GM20431 (cell line): ENCODE measurements at regions not wholly inside any gene's neighbourhood (a gene's known extent, or its start where the extent isn't known, plus 50 kb on each side); places are given as distances from the start of the nearest gene placed in this dataset.

Experiments
- in situ Hi-C: fragments of 300-500 bp; cut with MseI, MboI; formaldehyde crosslinking; loops from one replicate; pipeline ENCODE4 v1.15.0; 2020; ENCODE audit warnings: low sequenced_read_pairs; ENCODE audit not compliant: unreplicated experiment

DNA sequence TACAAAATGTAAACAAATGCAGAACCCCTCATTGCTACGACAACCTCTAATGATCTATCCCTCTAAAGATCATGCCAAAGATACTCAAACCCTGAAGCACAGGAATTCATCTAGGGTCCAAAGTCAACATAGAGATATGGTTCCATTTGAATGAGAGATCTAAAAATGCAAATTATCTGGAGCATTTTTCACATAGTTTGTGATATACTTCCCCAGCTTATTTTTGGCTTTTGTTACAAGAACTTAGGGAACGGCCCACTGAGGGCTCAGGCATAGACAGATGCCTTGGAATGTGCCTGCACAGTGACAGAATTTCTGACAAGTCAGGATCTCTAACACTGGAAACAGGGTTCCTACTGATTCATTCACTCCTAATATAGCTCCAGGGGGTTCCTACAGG lies 258.9 kb upstream of the THBS1 start:
- in situ Hi-C loops, result loop anchor here (25.0 kb wide), 1 partner anchor 265 kb away; the partner anchor contains the start of gene THBS1

GRCh38 chr15:39323157-39323556 lies 257.7 kb upstream of the THBS1 start:
- in situ Hi-C loops, result loop anchor here (25.0 kb wide), 1 partner anchor 264 kb away; the partner anchor contains the start of gene THBS1

GRCh38 chr15:39323706-39324105 lies 257.2 kb upstream of the THBS1 start:
- in situ Hi-C loops, result loop anchor here (25.0 kb wide), 1 partner anchor 264 kb away; the partner anchor contains the start of gene THBS1

DNA sequence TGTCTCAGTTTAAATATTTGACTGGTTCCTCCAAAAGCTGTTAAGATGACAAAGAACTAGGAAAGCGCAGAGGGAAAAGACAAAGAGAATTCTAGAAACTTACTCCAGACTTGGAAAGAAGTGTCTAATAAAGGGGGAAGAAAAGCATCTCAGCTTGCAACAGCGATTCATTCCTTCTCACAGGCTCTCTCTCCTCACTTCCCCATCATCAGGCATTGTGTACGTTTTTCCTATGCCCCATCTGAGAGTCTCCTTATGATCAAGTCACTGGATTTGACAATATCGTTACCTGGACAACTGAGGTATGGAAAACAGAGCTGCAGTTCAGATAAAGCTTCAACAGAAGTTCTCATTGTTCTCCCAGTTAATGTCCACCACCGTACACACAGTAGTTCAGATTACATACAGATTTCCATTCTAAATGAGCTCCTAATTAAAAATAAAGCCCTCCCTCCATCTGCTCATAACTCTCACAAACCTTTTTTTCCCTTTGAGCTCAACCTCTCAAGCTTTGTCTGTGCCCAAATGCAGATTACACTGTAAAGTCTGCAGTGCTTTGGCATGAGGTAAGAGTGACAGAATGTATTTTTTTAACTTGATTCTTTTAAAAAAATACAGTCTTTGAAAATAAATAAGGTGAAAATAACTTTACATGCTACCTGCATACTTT lies 254.4 kb upstream of the THBS1 start:
- in situ Hi-C loops, result no loop called here

DNA sequence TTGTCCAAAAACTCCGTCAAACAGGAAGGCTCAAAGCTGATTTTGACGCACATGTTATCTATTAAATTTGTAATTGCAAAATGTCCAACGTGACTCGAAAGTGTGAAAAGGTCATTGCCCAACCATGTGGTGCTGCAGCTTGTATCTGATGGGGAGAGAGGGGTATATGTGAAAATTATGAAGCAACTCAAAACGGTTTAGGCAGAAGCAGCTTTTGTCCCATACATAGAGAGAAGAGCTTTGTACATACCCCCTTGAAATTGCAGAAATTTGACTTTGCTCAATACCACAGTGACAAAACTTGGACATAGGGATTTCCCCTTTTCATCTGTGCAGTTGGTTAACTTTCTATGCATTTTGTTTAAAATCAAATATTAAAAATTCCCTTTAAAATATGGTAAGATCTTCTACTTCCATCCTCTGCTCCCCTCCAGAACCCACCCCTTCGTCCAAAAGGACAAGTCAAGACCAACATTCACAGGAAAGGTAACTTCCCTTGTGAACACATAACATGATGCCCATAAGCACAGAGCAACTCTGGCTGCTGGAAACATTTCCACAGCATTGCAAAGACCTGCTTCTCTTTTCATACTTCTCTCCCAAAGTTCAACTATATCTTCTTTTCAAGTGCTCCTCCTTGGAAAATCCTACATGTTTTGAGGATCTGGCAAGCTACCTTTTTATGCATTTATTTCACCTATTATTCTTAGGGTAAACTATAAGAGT lies 253.7 kb upstream of the THBS1 start:
- in situ Hi-C loops, result no loop called here

DNA sequence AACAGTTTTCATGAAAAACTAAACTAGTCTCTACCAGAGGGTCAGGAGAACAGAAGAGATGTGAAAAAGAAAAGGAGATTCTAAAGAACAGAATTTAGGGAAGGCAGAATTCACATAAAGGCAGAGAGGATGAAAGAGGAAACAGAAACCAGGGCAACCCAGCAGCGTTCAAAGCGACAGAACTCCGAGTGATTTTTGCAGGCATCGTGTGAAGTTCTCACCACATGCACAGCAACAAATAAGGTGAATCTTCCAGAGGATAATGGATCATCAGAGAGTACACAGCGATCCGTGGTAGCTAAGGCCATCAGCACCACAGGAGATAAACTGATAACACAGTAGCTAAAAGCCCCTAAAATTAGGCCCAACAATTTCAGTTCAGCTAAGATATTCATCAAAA lies 250.8 kb upstream of the THBS1 start:
- in situ Hi-C loops, result no loop called here

GRCh38 chr15:39331584-39331983 lies 249.3 kb upstream of the THBS1 start:
- in situ Hi-C loops, result no loop called here

- in situ Hi-C loops, result no loop called here
Measured at GRCh38 chr15:39332846-39333245, 248.0 kb upstream of the THBS1 start.

DNA sequence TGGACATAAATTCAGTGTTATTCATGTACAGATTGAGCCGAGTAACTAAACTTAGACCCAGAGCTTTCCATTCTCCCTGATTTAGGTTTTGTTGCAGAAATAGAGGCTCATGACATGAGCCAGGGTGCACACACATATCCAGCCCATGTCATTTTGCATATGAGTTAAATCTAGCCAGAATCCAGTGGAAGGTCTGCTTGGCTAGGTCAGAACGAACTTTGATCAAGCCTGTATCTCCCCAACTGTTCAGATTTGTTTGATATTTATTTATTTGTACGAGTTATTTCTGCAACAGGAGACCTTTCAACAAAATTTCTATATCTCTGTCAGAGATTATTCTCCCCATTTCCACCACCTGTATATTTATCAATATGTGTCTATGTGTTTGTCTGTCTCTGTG lies 247.5 kb upstream of the THBS1 start:
- in situ Hi-C loops, result no loop called here

GRCh38 chr15:39333896-39334295 lies 247.0 kb upstream of the THBS1 start:
- in situ Hi-C loops, result no loop called here

DNA sequence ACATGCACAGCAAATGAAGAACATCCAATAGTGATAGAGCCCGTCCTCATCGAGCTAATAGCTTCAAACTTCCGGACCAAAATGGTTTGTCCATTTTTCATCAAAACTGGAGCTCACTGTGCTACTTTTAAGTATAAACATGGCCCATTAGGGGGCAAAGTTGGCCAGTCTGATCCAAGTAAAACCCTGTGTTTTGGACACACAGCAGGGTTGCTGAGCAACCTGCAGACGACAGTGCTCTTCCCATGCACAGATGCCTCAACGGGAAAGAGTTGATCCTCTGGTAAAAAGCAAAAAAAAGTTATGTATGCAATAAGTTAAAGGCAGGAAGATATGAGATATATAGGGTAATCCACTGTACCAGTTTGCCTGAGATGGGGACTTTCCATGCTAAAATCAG lies 244.0 kb upstream of the THBS1 start:
- in situ Hi-C loops, result no loop called here

GRCh38 chr15:39338251-39338650 lies 242.6 kb upstream of the THBS1 start:
- in situ Hi-C loops, result no loop called here

DNA sequence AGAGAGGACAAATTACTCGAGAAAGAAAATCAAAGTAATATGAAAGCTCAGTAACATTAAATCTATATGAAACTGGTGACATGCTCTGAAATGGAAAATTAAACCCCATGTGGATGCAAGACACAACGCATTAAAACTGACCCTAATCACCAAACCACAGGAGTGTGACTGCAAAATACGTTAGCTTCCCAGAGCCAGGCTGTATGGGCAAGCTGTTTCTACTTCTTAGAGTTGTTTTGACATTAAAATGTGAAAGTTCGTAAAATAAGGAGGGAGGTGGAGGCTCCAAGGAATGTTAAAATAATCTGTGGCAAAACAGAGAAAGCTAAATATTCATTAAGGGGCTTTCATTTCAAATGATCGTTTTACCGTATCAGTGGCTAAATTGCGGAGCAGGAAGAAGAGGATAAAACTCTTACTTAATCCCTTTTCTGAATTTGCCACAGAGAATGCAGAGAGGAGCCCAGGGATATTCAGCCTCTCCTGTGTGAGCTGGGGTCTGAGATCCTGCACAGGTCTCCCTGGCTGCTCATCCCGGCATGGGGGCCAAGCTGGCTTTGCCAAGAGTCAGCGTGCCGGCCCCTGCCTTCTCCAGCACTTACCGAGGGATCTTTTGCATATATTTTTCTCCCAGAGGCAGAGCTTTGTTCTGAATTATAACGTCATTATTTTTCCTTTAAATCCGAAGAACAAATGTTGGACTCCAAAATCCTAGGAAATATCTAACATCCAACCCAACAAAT lies 239.8 kb upstream of the THBS1 start:
- in situ Hi-C loops, result no loop called here

DNA sequence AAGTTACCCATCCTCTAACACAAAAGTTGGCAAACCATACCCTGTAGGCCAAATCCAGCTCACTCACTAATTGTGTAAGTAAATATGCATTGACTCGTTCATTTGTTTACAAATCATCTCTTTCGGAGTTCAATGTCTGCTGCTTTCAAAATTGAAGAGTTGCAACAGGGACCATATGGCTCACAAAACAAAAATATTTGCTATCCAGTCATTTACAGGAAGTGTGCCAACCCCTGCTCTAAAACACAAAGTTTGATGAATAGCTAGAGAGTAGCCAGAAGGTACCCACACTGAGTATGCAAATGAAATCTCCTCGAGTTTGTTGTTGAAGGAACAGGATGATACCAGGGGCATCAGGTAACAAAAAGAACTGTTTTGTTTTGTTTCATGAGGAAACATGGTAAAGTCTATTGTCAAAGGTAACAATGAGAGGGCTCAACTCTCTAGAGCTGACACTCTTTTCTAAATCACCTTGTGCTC lies 236.2 kb upstream of the THBS1 start:
- in situ Hi-C loops, result no loop called here

- in situ Hi-C loops, result no loop called here
Measured at GRCh38 chr15:39345176-39345575, 235.7 kb upstream of the THBS1 start.

- in situ Hi-C loops, result no loop called here
Measured at GRCh38 chr15:39347453-39347852, 233.4 kb upstream of the THBS1 start.

DNA sequence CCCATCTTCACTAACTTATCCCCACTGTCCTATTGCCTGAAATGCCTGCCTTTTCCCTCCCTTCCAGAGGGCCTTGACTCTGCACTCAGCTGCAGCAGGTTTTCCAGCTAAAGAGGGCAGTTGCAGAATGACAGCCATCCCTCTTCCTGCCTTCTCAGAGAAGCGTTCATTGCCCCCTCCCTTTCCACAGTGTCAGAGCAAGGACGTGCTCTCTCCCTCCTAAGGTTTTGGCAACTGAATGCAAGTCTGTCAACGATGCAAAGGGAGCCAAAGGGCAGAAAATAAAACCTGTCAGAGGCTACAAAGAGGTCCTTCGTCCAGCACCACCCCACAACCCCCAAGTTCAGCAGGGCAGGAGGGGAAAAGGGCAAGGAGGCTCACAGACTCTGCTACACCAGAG lies 230.1 kb upstream of the THBS1 start:
- in situ Hi-C loops, result no loop called here

- in situ Hi-C loops, result no loop called here
Measured at GRCh38 chr15:39354189-39354588, 226.7 kb upstream of the THBS1 start.

- in situ Hi-C loops, result no loop called here
Measured at GRCh38 chr15:39357480-39358268, 223.2 kb upstream of the THBS1 start.

GRCh38 chr15:39358441-39359041 lies 222.3 kb upstream of the THBS1 start:
- in situ Hi-C loops, result no loop called here
